ENCODE measurements at regions not wholly inside any gene's neighbourhood (a gene's known extent, or its start where the extent isn't known, plus 50 kb on each side); places are given as distances from the start of the nearest gene placed in this dataset.

DNA sequence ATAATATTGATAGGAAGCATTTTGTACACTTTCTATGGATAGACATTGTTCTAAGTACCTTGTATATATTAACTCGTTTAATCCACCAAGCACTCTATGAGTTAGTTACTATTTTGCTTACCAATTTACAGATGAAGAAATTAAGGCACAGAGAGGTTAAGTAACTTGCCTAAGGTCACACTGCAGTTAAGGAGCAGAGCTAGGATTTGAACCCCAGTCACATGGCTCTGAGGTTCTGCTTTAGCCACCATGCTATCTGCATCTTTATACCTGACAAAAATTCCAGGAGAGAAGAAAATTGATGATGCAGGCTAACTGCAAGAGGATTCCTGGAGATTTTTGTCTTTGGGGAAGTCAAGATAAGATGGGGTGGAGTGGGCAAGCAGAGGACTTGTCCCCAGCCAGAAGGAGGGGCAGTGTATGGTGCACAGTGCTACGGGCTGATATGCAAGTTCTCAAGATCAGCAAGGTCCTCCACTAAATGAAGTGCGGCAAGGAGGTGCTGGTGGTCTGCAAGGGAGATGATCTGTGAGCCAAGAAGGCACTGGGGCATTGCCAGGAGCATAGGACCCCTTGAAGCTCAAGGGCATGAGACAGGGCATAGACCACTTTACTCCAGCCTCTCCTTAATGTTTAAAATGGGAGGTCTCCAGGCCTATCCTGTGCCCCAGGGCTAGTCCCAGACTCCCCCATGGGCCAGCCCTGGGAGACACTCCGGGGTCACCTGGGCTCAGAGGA lies 430.6 kb downstream of the RPS24 start:
- no peak for TF ChIP-seq FOXM1 (IDR thresholded peaks at IDR 0.05; ENCODE audit: borderline replicate concordance, low read depth)
- TF ChIP-seq MAX (IDR thresholded peaks at IDR 0.05), result no peak
- TF ChIP-seq CEBPB (IDR thresholded peaks at IDR 0.05), result no peak

All from Ishikawa (cell line).